ENCODE measurements at regions not wholly inside any gene's neighbourhood (a gene's known extent, or its start where the extent isn't known, plus 50 kb on each side); places are given as distances from the start of the nearest gene placed in this dataset.

- Histone ChIP-seq H3K4me2 (ENCODE audit: insufficient read depth, low read length) (no peak overlapping the region), H3K9me3 (replicated peaks; ENCODE audit: control insufficient read depth, insufficient read depth, low read depth, low read length) (no peaks in the 10 kb centered on the region), H3K4me3 (no peak overlapping the region), H3K9ac (ENCODE audit: insufficient read depth in 1 of 2, low read depth in 2 of 2, low read length in 2 of 2) (no peak overlapping the region), H3K4me1 (replicated peaks in 1 of 2; ENCODE audit: control insufficient read depth in 2 of 2, insufficient read depth in 2 of 2, low read length in 2 of 2) (no peaks in the 10 kb centered on the region), H3K36me3 (ENCODE audit: control insufficient read depth, insufficient read depth, low read length) (no peaks in the 10 kb centered on the region), H3K79me2 (ENCODE audit: control insufficient read depth, insufficient read depth, low read length) (no peaks in the 10 kb centered on the region), H3K27me3 (ENCODE audit: control insufficient read depth in 2 of 2, insufficient read depth in 2 of 2, low read length in 2 of 2) (no peaks in the 10 kb centered on the region), H3K9me1 (ENCODE audit: control insufficient read depth, insufficient read depth, low read length) (no peaks in the 10 kb centered on the region), H3K27ac (ENCODE audit: extremely low read depth, low read depth, low read length) (no peak overlapping the region), H2AFZ (ENCODE audit: low read depth, low read length) (no peak overlapping the region), H4K20me1 (replicated peaks; ENCODE audit: control insufficient read depth, insufficient read depth, low read length) (no peaks in the 10 kb centered on the region)
- ChIA-PET POLR2A (no interaction called here), CTCF (ENCODE audit: low intra/inter-chr PET ratio) (no interaction called here)
- intact Hi-C loops (cut with micrococcal nuclease) = no loop called here
- 2% methylated on average over 4 of the region's 4 CpGs for WGBS (ENCODE audit: insufficient coverage, low coverage, missing lambda C conversion rate)
- in situ Hi-C loops (cut with MboI) = no loop called here
- no TSS peak for BruUV-seq (replicated peaks)
- no peak for ATAC-seq
- no peak for DNase-seq (ENCODE audit: extremely low read depth in 1 of 4, low spot score in 3 of 4)
- FAIRE-seq = no peak
- TF ChIP-seq DEAF1 (CRISPR knock-in tag; IDR thresholded peaks at IDR 0.05) (no peak), NUFIP1 (IDR thresholded peaks at IDR 0.05; ENCODE audit: partially characterized antibody) (no peak), OTX1 (CRISPR knock-in tag; IDR thresholded peaks at IDR 0.05) (no peak), DDX20 (tag; IDR thresholded peaks at IDR 0.05; ENCODE audit: low read depth) (no peak), HCFC1 (IDR thresholded peaks at IDR 0.05; ENCODE audit: low read depth, low read length) (no peak), PHTF2 (CRISPR knock-in tag; IDR thresholded peaks at IDR 0.05) (no peak), RREB1 (CRISPR knock-in tag; IDR thresholded peaks at IDR 0.05) (no peak), SMAD2 (IDR thresholded peaks at IDR 0.05; ENCODE audit: low read depth, low read length) (no peak), ZNF316 (IDR thresholded peaks at IDR 0.05) (no peak), SRSF1 (IDR thresholded peaks at IDR 0.05; ENCODE audit: low read depth, low read length) (no peak), GATAD2A (IDR thresholded peaks at IDR 0.05) (no peak), RAD51 (IDR thresholded peaks at IDR 0.05; ENCODE audit: borderline replicate concordance, low read depth) (no peak), ZNF146 (CRISPR knock-in tag; IDR thresholded peaks at IDR 0.05; ENCODE audit: unreplicated experiment) (no peak), ZNF175 (CRISPR knock-in tag; IDR thresholded peaks at IDR 0.05; ENCODE audit: low read depth) (no peak), NR4A1 (CRISPR knock-in tag; IDR thresholded peaks at IDR 0.05) (no peak), NR4A1 (tag; IDR thresholded peaks at IDR 0.05) (no peak), ZBTB17 (CRISPR knock-in tag; IDR thresholded peaks at IDR 0.05) (no peak)
These were observed 564.2 kb downstream of the TSN start for GRCh38 chr2:122319539-122320132.
